ENCODE measurements at regions not wholly inside any gene's neighbourhood (a gene's known extent, or its start where the extent isn't known, plus 50 kb on each side); places are given as distances from the start of the nearest gene placed in this dataset.

DNA sequence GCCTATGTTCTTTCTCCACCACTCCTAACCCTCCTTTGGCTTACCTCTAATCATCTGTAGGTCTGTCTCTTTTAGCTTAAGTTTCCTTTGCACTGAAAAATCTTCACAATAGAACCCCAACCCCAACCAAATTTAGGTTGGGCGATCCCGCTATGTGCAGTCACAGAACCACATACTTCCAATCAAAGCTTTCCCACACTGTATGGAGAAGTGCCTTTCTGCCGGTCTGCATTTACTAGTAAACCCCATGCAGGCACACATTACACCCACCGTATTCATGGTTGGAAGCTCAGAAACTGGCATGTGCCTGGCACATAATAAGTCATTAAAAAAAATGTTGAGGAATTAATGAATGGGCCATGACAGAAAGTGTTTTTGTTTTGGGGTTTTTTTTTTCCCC lies 158.4 kb downstream of the KLF12 start:
- Histone ChIP-seq H3K27me3 (no peaks in the 10 kb centered on the region), H3K4me3 (no peak overlapping the region), H3K27ac (no peak overlapping the region), H3K4me1 (peaks cover 0 to 8% of the 10 kb centered on the region in 2 donors), H3K36me3 (no peaks in the 10 kb centered on the region), H3K9me3 (no peaks in the 10 kb centered on the region)
- intact Hi-C loops (cut with DNase I) = no loop called here
- no peak for DNase-seq (ENCODE audit: low spot score in 2 of 2)
- TF ChIP-seq, protein P1, sequence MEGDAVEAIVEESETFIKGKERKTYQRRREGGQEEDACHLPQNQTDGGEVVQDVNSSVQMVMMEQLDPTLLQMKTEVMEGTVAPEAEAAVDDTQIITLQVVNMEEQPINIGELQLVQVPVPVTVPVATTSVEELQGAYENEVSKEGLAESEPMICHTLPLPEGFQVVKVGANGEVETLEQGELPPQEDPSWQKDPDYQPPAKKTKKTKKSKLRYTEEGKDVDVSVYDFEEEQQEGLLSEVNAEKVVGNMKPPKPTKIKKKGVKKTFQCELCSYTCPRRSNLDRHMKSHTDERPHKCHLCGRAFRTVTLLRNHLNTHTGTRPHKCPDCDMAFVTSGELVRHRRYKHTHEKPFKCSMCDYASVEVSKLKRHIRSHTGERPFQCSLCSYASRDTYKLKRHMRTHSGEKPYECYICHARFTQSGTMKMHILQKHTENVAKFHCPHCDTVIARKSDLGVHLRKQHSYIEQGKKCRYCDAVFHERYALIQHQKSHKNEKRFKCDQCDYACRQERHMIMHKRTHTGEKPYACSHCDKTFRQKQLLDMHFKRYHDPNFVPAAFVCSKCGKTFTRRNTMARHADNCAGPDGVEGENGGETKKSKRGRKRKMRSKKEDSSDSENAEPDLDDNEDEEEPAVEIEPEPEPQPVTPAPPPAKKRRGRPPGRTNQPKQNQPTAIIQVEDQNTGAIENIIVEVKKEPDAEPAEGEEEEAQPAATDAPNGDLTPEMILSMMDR (IDR thresholded peaks at IDR 0.05) = no peak

DNA sequence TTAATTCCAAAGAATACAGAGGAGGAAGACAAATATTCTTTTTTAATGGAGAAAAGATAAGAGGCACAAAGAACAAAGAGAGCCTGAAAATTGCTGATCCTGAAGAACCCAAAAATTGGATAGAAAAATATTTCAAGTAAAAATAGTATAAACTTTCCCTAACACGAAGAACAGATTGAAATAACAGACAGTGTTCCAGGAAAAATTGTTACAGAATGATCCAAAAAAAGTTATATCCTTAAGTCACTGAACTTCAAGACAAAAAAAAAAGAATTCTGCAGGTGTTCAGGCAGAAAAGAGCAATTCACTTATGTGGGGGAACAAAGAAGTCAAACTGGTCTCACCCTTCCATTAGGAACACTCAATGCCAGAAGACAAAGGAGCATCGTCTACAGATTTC lies 160.2 kb downstream of the KLF12 start:
- intact Hi-C loops (cut with DNase I) = no loop called here
- Histone ChIP-seq H3K27me3 (no peaks in the 10 kb centered on the region), H3K9me3 (no peaks in the 10 kb centered on the region), H3K4me1 (peaks cover 0 to 11% of the 10 kb centered on the region in 2 donors), H3K4me3 (no peak overlapping the region), H3K36me3 (no peaks in the 10 kb centered on the region), H3K27ac (peak overlapping the region; percentile 1 to 3)
- no peak for DNase-seq (ENCODE audit: low spot score in 2 of 2)
- TF ChIP-seq, protein P1 (IDR thresholded peaks at IDR 0.05) = no peak

DNA sequence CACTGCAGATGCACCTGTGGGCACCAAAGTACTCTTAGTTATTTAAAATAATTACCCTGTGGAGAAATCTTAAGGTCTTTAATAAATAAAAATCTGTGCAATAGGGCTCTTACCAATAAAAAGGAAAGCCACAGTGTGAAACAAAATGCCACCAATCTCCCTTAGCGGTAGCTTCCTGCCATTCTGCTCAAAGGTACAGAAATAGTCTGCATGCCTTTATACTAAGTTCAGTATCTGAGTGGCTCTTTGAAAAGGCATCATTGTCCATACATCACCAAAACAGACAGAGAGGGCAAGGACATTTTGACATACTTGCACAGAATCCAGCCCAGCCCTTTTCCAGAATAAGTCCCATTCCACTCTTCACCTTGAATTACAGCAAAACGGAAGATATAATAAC lies 161.0 kb downstream of the KLF12 start:
- H3K27ac ChIP-seq = no peak overlapping the region
- intact Hi-C loops (cut with DNase I) = no loop called here
- no peaks in the 10 kb centered on the region for H3K27me3 ChIP-seq
- TF ChIP-seq, protein P1 (IDR thresholded peaks at IDR 0.05) = no peak
- no peak for DNase-seq (ENCODE audit: low spot score in 2 of 2)
- H3K4me1 ChIP-seq = peaks cover 0 to 11% of the 10 kb centered on the region in 2 donors
- no peaks in the 10 kb centered on the region for H3K9me3 ChIP-seq
- no peaks in the 10 kb centered on the region for H3K36me3 ChIP-seq
- no peak overlapping the region for H3K4me3 ChIP-seq

DNA sequence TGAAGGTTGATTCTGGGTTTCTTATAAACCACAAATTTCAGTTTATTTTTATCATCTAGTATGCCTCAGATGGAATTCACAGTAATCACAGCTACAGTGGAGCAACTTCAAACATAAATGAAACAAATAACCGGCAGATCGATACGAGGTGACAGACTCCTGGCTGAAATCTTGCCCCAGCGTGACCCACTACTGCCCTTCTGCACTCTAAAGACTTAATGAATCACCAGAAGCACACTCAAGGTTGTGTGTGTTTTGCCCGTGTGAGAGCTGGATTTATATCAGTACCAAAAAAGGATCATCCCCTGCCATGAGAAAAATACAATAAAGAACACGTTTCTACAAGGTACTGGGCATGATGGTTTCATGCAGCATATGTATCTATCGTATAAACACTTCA lies 161.7 kb downstream of the KLF12 start:
- intact Hi-C loops (cut with DNase I) = no loop called here

DNA sequence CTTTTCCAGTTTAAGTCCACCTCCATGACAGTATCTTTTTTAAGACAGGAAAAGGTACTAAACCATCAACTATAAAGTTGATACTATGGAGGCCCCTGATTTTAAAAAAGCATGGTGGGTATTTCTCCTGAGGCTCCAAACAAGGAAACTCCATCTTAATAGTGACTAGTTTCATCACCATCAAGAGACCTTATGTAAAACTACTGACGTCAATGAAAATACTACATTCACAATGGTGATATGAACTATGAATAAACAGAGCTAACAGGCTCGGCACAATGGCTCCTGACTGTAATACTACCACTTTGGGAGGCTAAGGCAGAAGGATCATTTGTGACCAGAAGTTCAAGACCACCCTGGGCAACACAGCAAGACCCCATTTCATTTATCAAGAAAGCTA lies 162.7 kb downstream of the KLF12 start:
- Histone ChIP-seq H3K4me1 (peaks cover 0 to 14% of the 10 kb centered on the region in 2 donors), H3K9me3 (no peaks in the 10 kb centered on the region), H3K36me3 (no peaks in the 10 kb centered on the region), H3K4me3 (no peak overlapping the region), H3K27me3 (no peaks in the 10 kb centered on the region), H3K27ac (no peak overlapping the region)
- DNase-seq (ENCODE audit: low spot score in 2 of 2) = no peak
- intact Hi-C loops (cut with DNase I) = no loop called here
- TF ChIP-seq, protein P1 (IDR thresholded peaks at IDR 0.05) = no peak

More for the DNA sequence above, 161.7 kb downstream of the KLF12 start:
- Histone ChIP-seq H3K9me3 (no peaks in the 10 kb centered on the region), H3K36me3 (no peaks in the 10 kb centered on the region), H3K27me3 (no peaks in the 10 kb centered on the region), H3K4me1 (peaks cover 0 to 11% of the 10 kb centered on the region in 2 donors), H3K4me3 (no peak overlapping the region), H3K27ac (no peak overlapping the region)
- no peak for DNase-seq (ENCODE audit: low spot score in 2 of 2)
- TF ChIP-seq, protein P1 (IDR thresholded peaks at IDR 0.05) = no peak

DNA sequence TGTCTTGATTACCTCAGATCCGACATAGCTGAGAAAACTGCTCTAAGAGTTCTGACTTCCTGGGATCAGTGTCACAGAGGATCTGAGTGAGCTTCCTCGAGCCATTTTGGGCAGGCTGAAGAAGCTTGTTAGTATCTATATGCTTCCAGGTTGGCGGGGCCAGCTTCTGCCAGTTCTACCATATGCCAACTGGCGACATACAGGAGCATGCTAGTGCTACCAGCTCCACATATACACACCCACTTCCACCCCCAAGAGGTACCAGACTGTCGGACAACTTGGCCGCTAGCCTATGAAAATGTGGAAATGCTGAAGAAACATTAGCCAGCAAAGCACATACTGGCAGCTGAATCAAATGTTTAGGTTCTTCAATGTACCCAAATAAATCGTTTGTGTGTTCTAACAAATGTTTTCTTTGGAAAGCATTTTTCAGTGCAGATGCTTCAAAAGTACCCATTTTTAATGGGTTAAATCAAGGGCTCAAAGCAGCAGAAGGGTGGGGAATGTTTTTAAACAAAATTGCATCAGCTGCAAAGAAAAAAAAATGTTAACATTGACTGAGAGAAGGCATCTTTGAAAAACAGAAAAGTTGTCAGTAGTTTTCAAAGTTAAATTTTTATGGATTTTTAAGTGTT lies 163.7 kb downstream of the KLF12 start:
- Histone ChIP-seq H3K4me3 (no peak overlapping the region), H3K4me1 (peaks cover 0 to 23% of the 10 kb centered on the region in 2 donors), H3K27ac (no peak overlapping the region), H3K36me3 (no peaks in the 10 kb centered on the region), H3K27me3 (no peaks in the 10 kb centered on the region), H3K9me3 (no peaks in the 10 kb centered on the region)
- intact Hi-C loops (cut with DNase I) = no loop called here
- no peak for DNase-seq (ENCODE audit: low spot score in 2 of 2)
- TF ChIP-seq, protein P1 (IDR thresholded peaks at IDR 0.05) = no peak
